ENCODE measurements at regions not wholly inside any gene's neighbourhood (a gene's known extent, or its start where the extent isn't known, plus 50 kb on each side); places are given as distances from the start of the nearest gene placed in this dataset.
A peak's percentile ranks its signal among the peaks of the same experiment; 100 is the strongest.

DNA sequence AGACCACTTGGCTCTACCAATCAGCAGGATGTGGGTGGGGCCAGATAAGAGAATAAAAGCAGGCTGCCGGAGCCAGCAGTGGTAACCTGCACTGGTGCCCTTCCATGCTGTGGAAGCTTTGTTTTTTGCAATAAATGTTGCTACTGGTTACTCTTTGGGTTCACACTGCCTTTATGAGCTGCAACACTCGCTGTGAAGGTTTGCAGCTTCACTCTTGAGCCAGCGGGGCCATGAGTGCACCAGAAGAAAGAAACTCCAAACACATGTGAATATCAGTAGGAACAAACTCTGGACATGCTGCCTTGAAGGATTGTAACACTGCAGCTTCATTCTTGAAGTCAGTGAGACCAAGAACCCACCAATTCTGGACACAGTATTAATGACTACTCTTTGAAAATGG lies 89.9 kb upstream of the MBOAT1 start:
- no peak for DNase-seq (ENCODE audit: low read depth, low spot score)
- POLR2A ChIA-PET: no interaction called here
- CTCF ChIA-PET: interaction anchor here (0.6 to 1.5 kb wide), 4 partner anchors 12 to 226 kb away, joined by 3 to 4 read pairs (median 3); no protein-coding TSS in a partner anchor
- H3K4me3 ChIP-seq (ENCODE audit: low read depth, low read length): no peak overlapping the region
- TF ChIP-seq, protein P1, sequence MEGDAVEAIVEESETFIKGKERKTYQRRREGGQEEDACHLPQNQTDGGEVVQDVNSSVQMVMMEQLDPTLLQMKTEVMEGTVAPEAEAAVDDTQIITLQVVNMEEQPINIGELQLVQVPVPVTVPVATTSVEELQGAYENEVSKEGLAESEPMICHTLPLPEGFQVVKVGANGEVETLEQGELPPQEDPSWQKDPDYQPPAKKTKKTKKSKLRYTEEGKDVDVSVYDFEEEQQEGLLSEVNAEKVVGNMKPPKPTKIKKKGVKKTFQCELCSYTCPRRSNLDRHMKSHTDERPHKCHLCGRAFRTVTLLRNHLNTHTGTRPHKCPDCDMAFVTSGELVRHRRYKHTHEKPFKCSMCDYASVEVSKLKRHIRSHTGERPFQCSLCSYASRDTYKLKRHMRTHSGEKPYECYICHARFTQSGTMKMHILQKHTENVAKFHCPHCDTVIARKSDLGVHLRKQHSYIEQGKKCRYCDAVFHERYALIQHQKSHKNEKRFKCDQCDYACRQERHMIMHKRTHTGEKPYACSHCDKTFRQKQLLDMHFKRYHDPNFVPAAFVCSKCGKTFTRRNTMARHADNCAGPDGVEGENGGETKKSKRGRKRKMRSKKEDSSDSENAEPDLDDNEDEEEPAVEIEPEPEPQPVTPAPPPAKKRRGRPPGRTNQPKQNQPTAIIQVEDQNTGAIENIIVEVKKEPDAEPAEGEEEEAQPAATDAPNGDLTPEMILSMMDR (IDR thresholded peaks at IDR 0.05; ENCODE audit: low read depth, low read length): no peak
- no peak overlapping the region for H3K27ac ChIP-seq (ENCODE audit: low read depth, low read length)
- no peaks in the 10 kb centered on the region for H3K27me3 ChIP-seq (ENCODE audit: control insufficient read depth, insufficient read depth, low read length)
- H3K9me3 ChIP-seq (ENCODE audit: control insufficient read depth, insufficient read depth, low read length): peaks cover 3% of the 10 kb centered on the region; the same call in 1 of the 2 replicates

DNA sequence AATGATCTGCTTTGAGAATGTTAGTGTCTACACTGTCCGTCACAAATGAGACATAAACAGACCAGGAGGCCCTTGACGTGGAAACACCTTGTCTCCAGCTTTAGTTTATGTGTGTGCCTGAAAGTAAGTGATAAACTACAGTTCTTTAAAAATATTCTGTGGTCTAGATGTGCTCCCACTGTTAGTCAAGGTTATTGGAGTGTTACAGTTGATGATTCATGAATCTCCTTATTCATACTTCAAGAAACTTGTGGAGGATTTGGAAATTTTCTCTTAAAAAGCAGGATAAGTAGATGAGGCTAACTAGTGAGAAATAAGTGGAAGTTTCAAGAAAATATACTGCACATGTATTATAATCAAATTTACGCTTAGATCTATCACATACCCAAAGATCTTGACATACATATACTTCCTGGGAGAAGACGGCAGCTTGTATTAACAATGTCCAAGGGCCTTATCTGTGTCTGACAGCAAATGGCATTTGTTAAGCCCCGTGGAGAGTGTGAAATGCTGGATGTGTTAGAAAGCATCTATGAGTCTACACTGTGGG lies 90.5 kb upstream of the MBOAT1 start:
- peaks cover 3% of the 10 kb centered on the region; the same call in 1 of the 2 replicates for H3K9me3 ChIP-seq (ENCODE audit: control insufficient read depth, insufficient read depth, low read length)
- ChIA-PET POLR2A (no interaction called here), CTCF (interaction anchor here (0.6 to 1.5 kb wide), 3 partner anchors 12 to 181 kb away, joined by 3 to 4 read pairs (median 3); no protein-coding TSS in a partner anchor)
- DNase-seq (ENCODE audit: low read depth, low spot score): peak; percentile 6
- H3K27ac ChIP-seq (ENCODE audit: low read depth, low read length): no peak overlapping the region
- TF ChIP-seq, protein P1 (IDR thresholded peaks at IDR 0.05; ENCODE audit: low read depth, low read length): no peak
- no peaks in the 10 kb centered on the region for H3K27me3 ChIP-seq (ENCODE audit: control insufficient read depth, insufficient read depth, low read length)
- H3K4me3 ChIP-seq (ENCODE audit: low read depth, low read length): no peak overlapping the region

DNA sequence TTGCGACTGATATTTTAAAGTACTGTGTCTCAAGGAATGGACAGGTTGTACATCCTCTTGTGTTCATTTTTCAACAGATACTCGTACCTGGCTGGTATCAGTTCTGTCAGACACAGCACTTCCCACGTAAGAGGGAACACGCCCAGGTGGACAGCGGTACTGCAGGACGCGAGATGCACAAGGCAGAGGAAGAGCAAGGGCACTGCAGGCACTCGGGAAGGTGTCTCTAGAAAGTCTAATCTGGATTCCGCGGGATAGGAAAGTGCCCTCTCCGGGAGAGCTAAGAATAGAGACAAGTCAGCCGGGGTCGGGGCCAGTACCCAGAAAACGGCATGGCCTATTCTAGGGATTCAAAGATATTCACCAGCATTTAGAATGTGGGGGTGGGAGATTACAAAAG lies 94.2 kb upstream of the MBOAT1 start:
- H3K4me3 ChIP-seq (ENCODE audit: low read depth, low read length): no peak overlapping the region
- H3K27ac ChIP-seq (ENCODE audit: low read depth, low read length): no peak overlapping the region
- POLR2A ChIA-PET: no interaction called here
- no peak for DNase-seq (ENCODE audit: low read depth, low spot score)
- H3K9me3 ChIP-seq (ENCODE audit: control insufficient read depth, insufficient read depth, low read length): no peaks in the 10 kb centered on the region
- H3K27me3 ChIP-seq (ENCODE audit: control insufficient read depth, insufficient read depth, low read length): no peaks in the 10 kb centered on the region
- CTCF ChIA-PET: no interaction called here
- TF ChIP-seq, protein P1 (IDR thresholded peaks at IDR 0.05; ENCODE audit: low read depth, low read length): no peak

DNA sequence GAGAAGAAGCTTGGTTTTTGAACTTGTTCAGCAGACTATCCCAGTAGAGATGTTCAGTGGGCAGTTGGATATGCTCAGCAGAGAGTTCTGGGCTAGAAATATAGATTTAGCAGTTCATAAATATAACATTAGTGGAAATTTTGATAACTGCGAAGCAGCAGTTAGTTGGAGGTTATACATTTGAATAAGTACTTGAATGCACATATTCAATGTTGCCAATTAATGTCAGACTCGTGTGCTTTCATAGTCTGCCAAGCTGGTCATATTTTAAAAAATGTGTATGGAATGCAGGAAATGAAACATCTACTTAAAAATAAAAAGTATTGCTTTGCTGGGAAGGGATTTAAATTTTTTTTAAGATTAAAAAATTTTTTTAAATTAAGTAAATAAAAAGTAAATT lies 92.5 kb upstream of the E2F3 start:
- Histone ChIP-seq H3K9me3 (ENCODE audit: control insufficient read depth, insufficient read depth, low read length) (no peaks in the 10 kb centered on the region), H3K27me3 (ENCODE audit: control insufficient read depth, insufficient read depth, low read length) (peaks cover 1% of the 10 kb centered on the region), H3K4me3 (ENCODE audit: low read depth, low read length) (no peak overlapping the region), H3K27ac (ENCODE audit: low read depth, low read length) (no peak overlapping the region)
- DNase-seq (ENCODE audit: low read depth, low spot score): no peak
- TF ChIP-seq, protein P1 (IDR thresholded peaks at IDR 0.05; ENCODE audit: low read depth, low read length): no peak
- POLR2A ChIA-PET: no interaction called here
- CTCF ChIA-PET: no interaction called here

DNA sequence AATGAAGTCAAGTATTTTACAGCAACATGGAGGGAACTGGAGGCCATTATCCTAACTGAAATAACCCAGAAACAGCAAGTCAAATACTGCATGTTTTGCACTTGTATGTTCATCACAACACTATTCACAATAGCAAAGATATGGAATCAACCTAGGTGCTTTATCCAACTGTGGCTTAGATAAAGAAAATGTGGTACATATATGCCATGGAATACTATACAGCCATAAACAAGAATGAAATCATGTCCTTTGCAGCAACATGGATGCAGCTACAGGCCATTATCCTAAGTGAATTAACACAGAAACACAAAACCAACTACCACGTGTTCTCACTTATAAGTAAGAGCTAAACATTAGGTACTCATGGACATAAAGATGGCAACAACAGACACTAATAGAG lies 91.5 kb upstream of the E2F3 start:
- Histone ChIP-seq H3K27me3 (ENCODE audit: control insufficient read depth, insufficient read depth, low read length) (peaks cover 2% of the 10 kb centered on the region), H3K4me3 (ENCODE audit: low read depth, low read length) (no peak overlapping the region)
- CTCF ChIA-PET: no interaction called here

More for the DNA sequence above, 91.5 kb upstream of the E2F3 start:
- no peak for DNase-seq (ENCODE audit: low read depth, low spot score)
- POLR2A ChIA-PET: no interaction called here
- Histone ChIP-seq H3K9me3 (ENCODE audit: control insufficient read depth, insufficient read depth, low read length) (no peaks in the 10 kb centered on the region), H3K27ac (ENCODE audit: low read depth, low read length) (no peak overlapping the region)
- TF ChIP-seq, protein P1 (IDR thresholded peaks at IDR 0.05; ENCODE audit: low read depth, low read length): no peak

Data from AG04450 (cell line).